ENCODE measurements at regions not wholly inside any gene's neighbourhood (a gene's known extent, or its start where the extent isn't known, plus 50 kb on each side); places are given as distances from the start of the nearest gene placed in this dataset.

- H3K27ac ChIP-seq, result no peak overlapping the region
- in situ Hi-C loops (cut with MboI; ENCODE audit: low pct_ligation_motif_present in 1 of 4, low pct_unique_long_range_greater_than_20kb in 1 of 4, low sequenced_read_pairs in 3 of 4) (no loop called here), intact Hi-C loops (cut with DNase I; ENCODE audit: low total_unique reads) (no loop called here)
- H3K4me1 ChIP-seq, result no peaks in the 10 kb centered on the region
- no peaks in the 10 kb centered on the region for H3K9me3 ChIP-seq
- no peak overlapping the region for H3K4me3 ChIP-seq
- no peaks in the 10 kb centered on the region for H3K36me3 ChIP-seq
- 50 to 69% methylated on average over 3 of the region's 3 CpGs for WGBS, 2 donors (ENCODE audit: low coverage in 1 of 2)
- DNase-seq, result no peak
- H3K27me3 ChIP-seq, result no peaks in the 10 kb centered on the region
- no peak for TF ChIP-seq POLR2A (IDR thresholded peaks at IDR 0.05)
- no peak for TF ChIP-seq POLR2AphosphoS5 (IDR thresholded peaks at IDR 0.05)
- TF ChIP-seq EP300 (IDR thresholded peaks at IDR 0.05; ENCODE audit: low read depth), result no peak
- TF ChIP-seq, protein P1, sequence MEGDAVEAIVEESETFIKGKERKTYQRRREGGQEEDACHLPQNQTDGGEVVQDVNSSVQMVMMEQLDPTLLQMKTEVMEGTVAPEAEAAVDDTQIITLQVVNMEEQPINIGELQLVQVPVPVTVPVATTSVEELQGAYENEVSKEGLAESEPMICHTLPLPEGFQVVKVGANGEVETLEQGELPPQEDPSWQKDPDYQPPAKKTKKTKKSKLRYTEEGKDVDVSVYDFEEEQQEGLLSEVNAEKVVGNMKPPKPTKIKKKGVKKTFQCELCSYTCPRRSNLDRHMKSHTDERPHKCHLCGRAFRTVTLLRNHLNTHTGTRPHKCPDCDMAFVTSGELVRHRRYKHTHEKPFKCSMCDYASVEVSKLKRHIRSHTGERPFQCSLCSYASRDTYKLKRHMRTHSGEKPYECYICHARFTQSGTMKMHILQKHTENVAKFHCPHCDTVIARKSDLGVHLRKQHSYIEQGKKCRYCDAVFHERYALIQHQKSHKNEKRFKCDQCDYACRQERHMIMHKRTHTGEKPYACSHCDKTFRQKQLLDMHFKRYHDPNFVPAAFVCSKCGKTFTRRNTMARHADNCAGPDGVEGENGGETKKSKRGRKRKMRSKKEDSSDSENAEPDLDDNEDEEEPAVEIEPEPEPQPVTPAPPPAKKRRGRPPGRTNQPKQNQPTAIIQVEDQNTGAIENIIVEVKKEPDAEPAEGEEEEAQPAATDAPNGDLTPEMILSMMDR (IDR thresholded peaks at IDR 0.05), result no peak
Measured at GRCh38 chr5:39783756-39784421, 359.1 kb upstream of the DAB2 start.

- in situ Hi-C loops (cut with MboI; ENCODE audit: low pct_ligation_motif_present in 1 of 4, low pct_unique_long_range_greater_than_20kb in 1 of 4, low sequenced_read_pairs in 3 of 4), result no loop called here
- intact Hi-C loops (cut with DNase I; ENCODE audit: low total_unique reads), result no loop called here
- H3K4me1 ChIP-seq, result no peaks in the 10 kb centered on the region
- no peak overlapping the region for H3K4me3 ChIP-seq
- no peaks in the 10 kb centered on the region for H3K27me3 ChIP-seq
- no peak for DNase-seq
- no peaks in the 10 kb centered on the region for H3K36me3 ChIP-seq
- TF ChIP-seq POLR2AphosphoS5 (IDR thresholded peaks at IDR 0.05) (no peak), POLR2A (IDR thresholded peaks at IDR 0.05) (no peak), EP300 (IDR thresholded peaks at IDR 0.05; ENCODE audit: low read depth) (no peak)
- TF ChIP-seq, protein P1 (IDR thresholded peaks at IDR 0.05), result no peak
- no peaks in the 10 kb centered on the region for H3K9me3 ChIP-seq
- H3K27ac ChIP-seq, result no peak overlapping the region
Measured at GRCh38 chr5:39780347-39780746, 355.6 kb upstream of the DAB2 start.

DNA sequence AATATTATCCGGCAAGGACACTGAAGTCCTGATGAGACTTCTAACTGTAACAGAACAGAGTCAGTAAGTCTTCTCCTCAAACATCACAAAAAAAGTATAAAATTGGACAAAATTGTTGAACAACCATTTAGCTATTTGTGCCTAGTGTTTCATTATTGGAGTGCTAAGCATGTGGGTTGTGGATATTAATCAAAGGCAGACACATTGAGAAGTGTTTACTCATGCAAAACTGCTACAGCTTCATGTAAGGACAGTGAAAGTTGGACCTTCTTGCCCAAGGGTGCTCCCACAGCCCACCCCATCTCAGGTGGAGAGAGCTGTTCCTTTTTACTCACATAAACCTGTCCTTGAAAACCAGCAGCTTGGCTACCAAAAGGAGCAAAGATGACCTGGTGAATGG lies 355.1 kb upstream of the DAB2 start:
- intact Hi-C loops (cut with DNase I; ENCODE audit: low total_unique reads), result no loop called here
- TF ChIP-seq EP300 (IDR thresholded peaks at IDR 0.05; ENCODE audit: low read depth) (no peak), POLR2AphosphoS5 (IDR thresholded peaks at IDR 0.05) (no peak)
- TF ChIP-seq, protein P1 (IDR thresholded peaks at IDR 0.05), result no peak
- Histone ChIP-seq H3K9me3 (no peaks in the 10 kb centered on the region), H3K36me3 (no peaks in the 10 kb centered on the region), H3K27me3 (no peaks in the 10 kb centered on the region), H3K4me3 (no peak overlapping the region), H3K4me1 (no peaks in the 10 kb centered on the region), H3K27ac (no peak overlapping the region)
- DNase-seq, result no peak
- WGBS, 2 donors (ENCODE audit: low coverage in 1 of 2), result 92 to 100% methylated on average over 1 of the region's 1 CpG
- in situ Hi-C loops (cut with MboI; ENCODE audit: low pct_ligation_motif_present in 1 of 4, low pct_unique_long_range_greater_than_20kb in 1 of 4, low sequenced_read_pairs in 3 of 4), result no loop called here

DNA sequence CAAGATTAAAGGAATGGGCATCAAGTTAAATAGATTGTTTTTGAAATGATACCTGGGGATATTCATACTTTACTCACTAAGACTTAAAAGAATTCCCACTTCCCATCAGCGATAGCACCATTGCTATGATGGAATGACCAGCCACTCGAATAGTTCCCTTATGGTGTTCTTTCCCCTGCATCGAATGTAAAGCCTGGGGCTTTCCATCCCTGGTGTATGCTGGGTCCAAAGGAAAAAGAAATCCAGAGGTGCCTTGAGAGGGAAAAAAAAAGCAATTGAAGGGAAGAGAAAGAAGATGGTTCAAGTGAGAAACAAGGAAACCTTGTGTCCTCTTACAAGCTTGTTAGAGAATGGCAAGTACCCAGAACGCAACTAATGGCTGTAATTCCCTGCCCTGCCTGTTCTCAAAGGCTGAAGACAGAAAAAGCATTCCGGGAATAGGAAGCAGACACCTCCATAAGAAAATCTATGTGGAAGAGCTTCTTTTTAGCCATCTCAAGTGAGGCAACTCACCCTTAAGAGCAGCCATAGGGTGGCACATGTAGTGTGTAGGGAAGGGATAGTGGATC lies 351.1 kb upstream of the DAB2 start:
- Histone ChIP-seq H3K9me3 (no peaks in the 10 kb centered on the region), H3K27me3 (no peaks in the 10 kb centered on the region), H3K4me1 (no peaks in the 10 kb centered on the region), H3K27ac (no peak overlapping the region), H3K4me3 (no peak overlapping the region), H3K36me3 (no peaks in the 10 kb centered on the region)
- TF ChIP-seq POLR2AphosphoS5 (IDR thresholded peaks at IDR 0.05) (no peak), POLR2A (IDR thresholded peaks at IDR 0.05) (no peak), EP300 (IDR thresholded peaks at IDR 0.05; ENCODE audit: low read depth) (no peak)
- TF ChIP-seq, protein P1 (IDR thresholded peaks at IDR 0.05), result no peak
- 77 to 78% methylated on average over 4 to 5 of the region's 5 CpGs for WGBS, 2 donors (ENCODE audit: low coverage in 1 of 2)
- DNase-seq, result no peak
- intact Hi-C loops (cut with DNase I; ENCODE audit: low total_unique reads), result no loop called here
- in situ Hi-C loops (cut with MboI; ENCODE audit: low pct_ligation_motif_present in 1 of 4, low pct_unique_long_range_greater_than_20kb in 1 of 4, low sequenced_read_pairs in 3 of 4), result no loop called here

Measured in transverse colon (tissue), 4 donors.